Parathyroid adenoma (tissue), 2 donors: ENCODE measurements at regions not wholly inside any gene's neighbourhood (a gene's known extent, or its start where the extent isn't known, plus 50 kb on each side); places are given as distances from the start of the nearest gene placed in this dataset.

ENCODE experiments used
- H2AFZ ChIP-seq: fragments of 300-600 bp; sonication (generic); one replicate; pipeline ENCODE4 v1.7.0; 2017; ENCODE audit warnings: antibody characterized with exemption, mild to moderate bottlenecking
- H3K27ac ChIP-seq: fragments of 300-600 bp; sonication (generic); one replicate; pipeline ENCODE4 v1.7.0; 2017
- H3K27me3 ChIP-seq: fragments of 300-600 bp; sonication (generic); one replicate; pipeline ENCODE4 v1.7.0; 2017; ENCODE audit warnings: low read length; ENCODE audit not compliant: control insufficient read depth, insufficient read depth
- H3K36me3 ChIP-seq: fragments of 300-600 bp; sonication (generic); one replicate; pipeline ENCODE4 v1.7.0; 2017; ENCODE audit warnings: low read length; ENCODE audit not compliant: control insufficient read depth, insufficient read depth
- H3K4me1 ChIP-seq: fragments of 300-600 bp; sonication (generic); one replicate; pipeline ENCODE4 v1.7.0; 2017; ENCODE audit warnings: control low read depth
- H3K4me2 ChIP-seq: fragments of 300-600 bp; sonication (generic); one replicate; pipeline ENCODE4 v1.7.0; 2017; ENCODE audit warnings: low read length
- H3K4me3 ChIP-seq: fragments of 300-600 bp; sonication (generic); one replicate; pipeline ENCODE4 v1.7.0; 2017; ENCODE audit warnings: low read depth, low read length
- H3K79me2 ChIP-seq: fragments of 300-600 bp; sonication (generic); one replicate; pipeline ENCODE4 v1.7.0; 2017; ENCODE audit warnings: control low read depth
- H3K9ac ChIP-seq: fragments of 300-600 bp; sonication (generic); one replicate; pipeline ENCODE4 v1.7.0; 2017; ENCODE audit warnings: mild to moderate bottlenecking
- H3K9me3 ChIP-seq: fragments of 300-600 bp; sonication (generic); one replicate; pipeline ENCODE4 v1.7.0; 2017; ENCODE audit warnings: low read length; ENCODE audit not compliant: control insufficient read depth
- CTCF ChIP-seq: fragments of 300-600 bp; sonication (generic); IDR thresholded peaks from one replicate; pipeline ENCODE4 v1.7.0; 2017; ENCODE audit warnings: antibody characterized with exemption, mild to moderate bottlenecking
- donor health status: primary hyperparathyroidism.

- Histone ChIP-seq H3K9me3 (no peaks in the 10 kb centered on the region), H3K4me1 (no peaks in the 10 kb centered on the region), H3K27me3 (no peaks in the 10 kb centered on the region), H3K79me2 (no peaks in the 10 kb centered on the region), H3K4me2 (no peak overlapping the region), H2AFZ (no peak overlapping the region), H3K27ac (no peak overlapping the region), H3K9ac (no peak overlapping the region), H3K36me3 (no peaks in the 10 kb centered on the region), H3K4me3 (no peak overlapping the region)
- no peak for TF ChIP-seq CTCF
Observed at GRCh38 chr15:95970326-95970725, 360.2 kb upstream of the NR2F2 start.

GRCh38 chr15:95972041-95972553 is 358.4 kb upstream of the NR2F2 start:
- no peaks in the 10 kb centered on the region for H3K4me1 ChIP-seq
- no peaks in the 10 kb centered on the region for H3K79me2 ChIP-seq
- H3K9me3 ChIP-seq, result no peaks in the 10 kb centered on the region
- no peak overlapping the region for H3K9ac ChIP-seq
- H3K4me2 ChIP-seq, result no peak overlapping the region
- no peak overlapping the region for H2AFZ ChIP-seq
- H3K27me3 ChIP-seq, result no peaks in the 10 kb centered on the region
- H3K36me3 ChIP-seq, result no peaks in the 10 kb centered on the region
- no peak for TF ChIP-seq CTCF
- no peak overlapping the region for H3K27ac ChIP-seq
- no peak overlapping the region for H3K4me3 ChIP-seq

- Histone ChIP-seq H3K27me3 (no peaks in the 10 kb centered on the region), H3K79me2 (no peaks in the 10 kb centered on the region), H3K4me2 (no peak overlapping the region), H3K4me3 (no peak overlapping the region), H3K9me3 (no peaks in the 10 kb centered on the region), H2AFZ (no peak overlapping the region), H3K4me1 (no peaks in the 10 kb centered on the region), H3K36me3 (no peaks in the 10 kb centered on the region), H3K27ac (no peak overlapping the region), H3K9ac (no peak overlapping the region)
- no peak for TF ChIP-seq CTCF
Observed at GRCh38 chr15:95972812-95973211, 357.7 kb upstream of the NR2F2 start.

- Histone ChIP-seq H3K4me3 (no peak overlapping the region), H3K27me3 (no peaks in the 10 kb centered on the region), H2AFZ (no peak overlapping the region), H3K36me3 (no peaks in the 10 kb centered on the region), H3K4me2 (no peak overlapping the region), H3K79me2 (no peaks in the 10 kb centered on the region), H3K4me1 (no peaks in the 10 kb centered on the region), H3K9me3 (no peaks in the 10 kb centered on the region), H3K27ac (no peak overlapping the region), H3K9ac (no peak overlapping the region)
- no peak for TF ChIP-seq CTCF
Observed at GRCh38 chr15:95973566-95974256, 356.8 kb upstream of the NR2F2 start.

GRCh38 chr15:95975212-95975611 is 355.3 kb upstream of the NR2F2 start:
- Histone ChIP-seq H3K36me3 (no peaks in the 10 kb centered on the region), H3K4me3 (no peak overlapping the region), H3K79me2 (no peaks in the 10 kb centered on the region), H2AFZ (no peak overlapping the region), H3K9me3 (no peaks in the 10 kb centered on the region), H3K4me1 (no peaks in the 10 kb centered on the region), H3K27ac (no peak overlapping the region), H3K9ac (no peak overlapping the region), H3K4me2 (no peak overlapping the region), H3K27me3 (no peaks in the 10 kb centered on the region)
- no peak for TF ChIP-seq CTCF
